Embryonic facial prominence (tissue), 1 donor: ENCODE measurements at regions not wholly inside any gene's neighbourhood (a gene's known extent, or its start where the extent isn't known, plus 50 kb on each side); places are given as distances from the start of the nearest gene placed in this dataset.

Source experiments
- DNase-seq: peaks from one replicate; pipeline ENCODE4 v3.0.0-alpha.2; 2016; ENCODE audit errors: extremely low spot score

DNA sequence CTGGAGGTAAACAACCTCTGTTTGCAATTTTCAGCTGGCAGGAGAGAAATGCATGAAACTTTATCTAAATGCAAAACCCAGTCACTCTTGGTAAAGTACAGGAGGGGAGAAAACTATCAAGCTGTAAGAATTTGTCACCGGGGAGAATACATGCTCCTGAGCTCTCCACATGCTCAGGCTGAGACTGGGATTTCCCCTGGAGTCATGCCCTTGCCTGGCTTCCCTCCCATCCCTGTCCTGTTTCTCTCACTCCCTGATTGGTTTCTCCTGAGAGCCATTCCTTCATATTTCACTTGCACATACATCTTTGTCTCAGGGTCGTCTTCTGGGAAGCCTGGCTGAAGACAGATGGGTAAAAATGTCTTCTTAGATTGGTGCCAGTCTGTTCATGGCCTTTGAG, 52.9 kb upstream of the SPATS2L start:
- DNase-seq, result no peak

DNA sequence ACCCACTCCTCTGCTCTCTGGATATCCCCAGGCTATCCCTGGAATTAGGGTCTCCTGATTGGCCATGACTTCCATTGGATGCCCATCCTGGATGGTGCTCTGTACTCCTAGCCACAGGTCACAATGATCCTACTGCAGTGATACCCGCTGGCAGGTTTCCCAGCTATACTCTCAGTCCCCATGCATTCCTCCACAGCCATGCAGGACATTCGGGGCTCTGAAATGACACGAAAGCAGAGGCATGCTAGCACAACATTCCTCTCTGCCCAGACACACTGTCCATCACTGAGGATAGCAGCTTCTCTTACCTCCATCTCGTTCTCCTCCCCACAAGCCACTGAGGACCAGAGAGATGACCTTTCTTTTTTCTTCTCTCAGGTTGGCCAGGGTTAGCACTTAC, 51.7 kb upstream of the SPATS2L start:
- DNase-seq, result no peak

DNA sequence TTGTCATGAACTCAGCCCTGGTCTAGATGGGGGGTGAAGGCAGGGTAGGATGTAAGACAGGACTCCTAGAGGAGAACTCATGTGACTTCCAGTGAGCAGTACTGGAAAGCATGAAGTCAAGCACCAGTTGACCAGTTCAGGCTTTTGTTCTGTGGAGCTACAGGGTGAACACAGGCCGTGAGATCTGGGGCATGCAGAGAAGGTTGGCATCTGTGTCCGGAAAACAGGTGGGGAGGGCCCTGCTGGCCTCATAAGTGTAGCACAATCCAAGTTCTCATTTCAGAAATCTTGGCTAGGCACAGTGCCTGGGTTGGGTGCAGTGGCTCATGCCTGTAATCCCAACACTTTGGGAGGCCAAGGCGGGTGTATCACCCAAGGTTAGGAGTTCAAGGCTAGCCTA, 50.9 kb upstream of the SPATS2L start:
- DNase-seq, result no peak
